AG08396 (cell line): ENCODE measurements at regions not wholly inside any gene's neighbourhood (a gene's known extent, or its start where the extent isn't known, plus 50 kb on each side); places are given as distances from the start of the nearest gene placed in this dataset.
"Not testable (repeated sequence)": the region's sequence is repeated elsewhere in the genome, so short reads cannot be mapped to it uniquely, and the experiment has no call there.

Experiments
- DNase-seq: peaks from one replicate; pipeline ENCODE4 v3.0.0; 2012; ENCODE audit warnings: low spot score, mixed read lengths

GRCh38 chr21:9745457-9746108, 775.8 kb upstream of the TPTE start:
- not testable (repeated sequence) for DNase-seq

GRCh38 chr21:9746311-9746710, 775.1 kb upstream of the TPTE start:
- DNase-seq: not testable (repeated sequence)

- DNase-seq: not testable (repeated sequence)
Measured at GRCh38 chr21:9746831-9747606, 774.4 kb upstream of the TPTE start.

GRCh38 chr21:9747870-9748269, 773.5 kb upstream of the TPTE start:
- not testable (repeated sequence) for DNase-seq

GRCh38 chr21:9748451-9748850, 772.9 kb upstream of the TPTE start:
- DNase-seq: not testable (repeated sequence)

- not testable (repeated sequence) for DNase-seq
Measured at GRCh38 chr21:9749741-9750230, 771.6 kb upstream of the TPTE start.

GRCh38 chr21:9750341-9751086, 770.9 kb upstream of the TPTE start:
- no peak for DNase-seq

GRCh38 chr21:9751087-9751585, 770.2 kb upstream of the TPTE start:
- not testable (repeated sequence) for DNase-seq

GRCh38 chr21:9752028-9752427, 769.4 kb upstream of the TPTE start:
- not testable (repeated sequence) for DNase-seq

GRCh38 chr21:9753441-9753840, 767.9 kb upstream of the TPTE start:
- DNase-seq: not testable (repeated sequence)

GRCh38 chr21:9753943-9754342, 767.4 kb upstream of the TPTE start:
- DNase-seq: no peak

- DNase-seq: not testable (repeated sequence)
Measured at GRCh38 chr21:9754434-9754833, 766.9 kb upstream of the TPTE start.

- DNase-seq: no peak
Measured at GRCh38 chr21:9755611-9756010, 765.8 kb upstream of the TPTE start.

GRCh38 chr21:9756677-9757076, 764.7 kb upstream of the TPTE start:
- DNase-seq: no peak

- not testable (repeated sequence) for DNase-seq
Measured at GRCh38 chr21:9757118-9757517, 764.3 kb upstream of the TPTE start.

- DNase-seq: not testable (repeated sequence)
Measured at GRCh38 chr21:9757572-9757971, 763.8 kb upstream of the TPTE start.

- DNase-seq: no peak
Measured at GRCh38 chr21:9758141-9758540, 763.2 kb upstream of the TPTE start.

GRCh38 chr21:9758888-9759287, 762.5 kb upstream of the TPTE start:
- no peak for DNase-seq

GRCh38 chr21:9759972-9760371, 761.4 kb upstream of the TPTE start:
- no peak for DNase-seq

GRCh38 chr21:9760398-9761074, 760.8 kb upstream of the TPTE start:
- DNase-seq: no peak

- no peak for DNase-seq
Measured at GRCh38 chr21:9763306-9763705, 758.1 kb upstream of the TPTE start.

- DNase-seq: no peak
Measured at GRCh38 chr21:9763807-9764206, 757.6 kb upstream of the TPTE start.
